Stomach (tissue), 4 donors: ENCODE measurements at regions not wholly inside any gene's neighbourhood (a gene's known extent, or its start where the extent isn't known, plus 50 kb on each side); places are given as distances from the start of the nearest gene placed in this dataset.

Source experiments
- CTCF ChIP-seq, 7 experiments: fragments of 450-650 bp in 4 of 7; fragments of 200-600 bp in 3 of 7; sonication (generic) in 3 of 7; IDR thresholded peaks; one replicate each; pipeline ENCODE4 v1.5.1; 2016 to 2019; ENCODE audit warnings: antibody characterized with exemption in 7 of 7, control low read depth in 2 of 7, mild to moderate bottlenecking in 1 of 7
- EP300 ChIP-seq: sonication (generic); formaldehyde crosslinking; IDR thresholded peaks from one replicate; pipeline ENCODE4 v1.6.1; 2017; ENCODE audit warnings: antibody characterized with exemption
- POLR2A ChIP-seq, 4 donors: fragments of 450-650 bp; IDR thresholded peaks; one replicate each; pipeline ENCODE4 v1.6.1; 2016; ENCODE audit warnings: antibody characterized with exemption in 4 of 4, control low read depth in 2 of 4, mild to moderate bottlenecking in 1 of 4, moderate library complexity in 1 of 4
- POLR2AphosphoS5 ChIP-seq, 3 donors: sonication (generic); formaldehyde crosslinking; IDR thresholded peaks; one replicate each; pipeline ENCODE4 v1.6.1; 2016; ENCODE audit warnings: antibody characterized with exemption in 3 of 3

DNA sequence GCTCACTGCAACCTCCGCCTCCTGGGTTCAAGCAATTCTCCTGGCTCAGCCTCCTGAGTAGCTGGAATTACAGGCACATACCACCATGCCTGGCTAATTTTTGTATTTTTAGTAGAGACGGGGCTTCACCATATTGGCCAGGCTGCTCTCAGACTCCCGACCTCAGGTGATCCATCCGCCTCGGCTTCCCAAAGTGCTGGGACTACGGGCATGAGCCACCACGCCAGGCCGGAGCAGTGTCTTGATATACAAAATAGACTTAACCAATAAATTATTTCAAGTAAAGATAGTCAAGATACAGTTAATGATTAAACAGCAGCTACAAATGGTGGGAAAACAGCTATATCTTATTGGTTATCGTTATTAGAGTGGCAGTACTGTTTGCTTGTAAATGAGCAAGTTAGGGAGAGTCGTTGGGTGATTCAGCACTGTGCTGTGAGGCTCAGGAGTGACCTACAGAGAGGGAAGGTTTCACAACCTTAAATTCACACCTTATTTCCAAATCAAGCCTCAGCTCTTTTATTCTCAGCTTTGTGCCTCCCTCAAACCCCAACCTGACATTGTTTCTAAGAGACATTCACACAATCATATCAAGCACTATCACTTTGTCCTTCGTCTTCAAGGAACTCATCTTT is 1128.4 kb upstream of the MAP3K7 start:
- TF ChIP-seq EP300 (no peak), CTCF (IDR thresholded peaks at IDR 0.05) (no peak), POLR2AphosphoS5 (IDR thresholded peaks at IDR 0.05) (no peak), POLR2A (IDR thresholded peaks at IDR 0.05) (no peak)
